HG03175 (cell line): ENCODE measurements at regions not wholly inside any gene's neighbourhood (a gene's known extent, or its start where the extent isn't known, plus 50 kb on each side); places are given as distances from the start of the nearest gene placed in this dataset.
"Not testable (repeated sequence)": the region's sequence is repeated elsewhere in the genome, so short reads cannot be mapped to it uniquely, and the experiment has no call there.

Experiments
- ATAC-seq: cut with Tn5 transposase; IDR thresholded peaks from one replicate; pipeline ENCODE4 v1.9.1; 2021; ENCODE audit warnings: mild to moderate bottlenecking, moderate library complexity; ENCODE audit not compliant: unreplicated experiment

DNA sequence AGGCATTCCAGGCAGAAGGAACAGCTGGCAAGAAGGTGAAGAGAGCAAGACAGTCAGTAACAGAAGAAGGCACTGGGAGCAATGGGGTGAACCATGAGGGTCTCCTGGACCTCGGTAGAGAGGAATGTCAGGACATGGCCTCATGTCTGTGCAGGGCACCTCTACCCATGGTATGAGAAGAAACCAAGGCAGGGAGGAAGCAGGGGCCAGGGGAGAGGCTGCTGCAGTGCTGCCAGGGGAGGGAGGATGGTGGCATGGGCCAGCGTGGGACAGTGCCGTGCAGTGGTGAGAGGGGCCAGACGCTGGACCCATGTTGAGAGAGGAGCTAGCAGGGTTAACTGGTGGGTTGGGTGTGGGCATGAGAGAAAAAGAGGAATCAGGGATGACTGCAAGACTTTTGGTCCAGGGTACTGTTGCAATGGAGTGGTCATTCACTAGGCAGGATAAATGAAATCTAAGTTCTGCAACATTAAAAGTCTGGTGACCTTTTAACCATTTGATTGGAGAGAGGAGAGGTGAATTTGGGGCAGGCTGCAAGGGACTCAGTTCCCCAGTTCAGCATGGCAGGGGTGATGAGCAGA lies 577.6 kb downstream of the MATN1 start:
- ATAC-seq: no peak

DNA sequence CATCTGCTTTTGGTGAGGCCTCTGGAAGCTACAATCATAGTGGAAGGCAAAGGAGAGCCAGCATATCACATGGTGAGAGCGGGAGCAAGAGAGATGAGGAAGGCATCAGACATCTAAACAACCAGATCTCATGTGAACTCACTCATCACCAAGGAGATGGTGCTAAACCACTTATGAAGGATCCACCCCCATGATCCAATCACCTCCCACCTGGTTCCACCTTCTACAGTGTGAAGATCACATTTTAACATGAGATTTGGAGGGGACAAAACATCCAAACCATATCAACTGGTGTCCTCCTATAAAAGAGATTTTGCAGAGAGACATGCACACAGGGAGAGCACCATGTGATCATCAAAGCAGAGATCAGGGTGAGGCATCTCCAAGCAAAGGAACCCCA lies 578.6 kb downstream of the MATN1 start:
- no peak for ATAC-seq

DNA sequence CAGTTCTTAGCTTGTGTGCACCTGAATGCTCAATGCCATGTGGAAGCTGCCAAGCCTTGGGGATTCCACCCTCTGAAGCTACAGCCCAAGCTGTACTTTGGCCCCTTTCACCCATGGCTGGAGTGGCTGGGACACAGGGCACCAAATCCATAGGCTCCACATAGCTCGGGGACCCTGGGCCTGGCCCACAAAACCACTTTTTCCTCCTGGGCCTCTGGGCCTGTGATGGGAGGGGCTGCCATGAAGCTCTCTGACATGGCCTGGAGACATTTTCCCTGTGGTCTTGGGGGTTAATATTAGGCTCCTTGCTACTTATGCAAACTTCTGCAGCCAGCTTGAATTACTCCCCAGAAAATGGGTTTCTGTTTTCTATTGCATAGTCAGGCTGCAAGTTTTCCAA lies 579.9 kb downstream of the MATN1 start:
- no peak for ATAC-seq

DNA sequence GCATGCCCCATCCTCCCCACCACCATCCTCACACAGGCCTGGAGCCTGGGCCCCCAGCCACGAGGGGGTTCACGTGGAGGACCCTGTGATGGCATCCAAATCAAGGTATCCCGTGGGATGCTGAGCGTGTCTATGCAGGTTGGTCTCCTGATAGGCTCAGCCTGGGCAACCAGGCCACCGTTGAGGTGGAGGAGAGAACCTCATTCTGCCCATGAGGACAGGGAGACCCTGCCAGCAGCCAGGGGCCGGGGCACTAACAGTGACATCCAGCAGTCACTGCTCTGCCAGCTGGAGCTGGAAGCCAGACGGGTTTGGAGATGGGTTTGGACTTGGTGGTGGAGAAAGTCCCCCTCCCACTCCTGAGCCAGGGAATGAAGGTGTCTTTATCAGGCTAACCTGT lies 582.8 kb downstream of the MATN1 start:
- ATAC-seq: no peak

DNA sequence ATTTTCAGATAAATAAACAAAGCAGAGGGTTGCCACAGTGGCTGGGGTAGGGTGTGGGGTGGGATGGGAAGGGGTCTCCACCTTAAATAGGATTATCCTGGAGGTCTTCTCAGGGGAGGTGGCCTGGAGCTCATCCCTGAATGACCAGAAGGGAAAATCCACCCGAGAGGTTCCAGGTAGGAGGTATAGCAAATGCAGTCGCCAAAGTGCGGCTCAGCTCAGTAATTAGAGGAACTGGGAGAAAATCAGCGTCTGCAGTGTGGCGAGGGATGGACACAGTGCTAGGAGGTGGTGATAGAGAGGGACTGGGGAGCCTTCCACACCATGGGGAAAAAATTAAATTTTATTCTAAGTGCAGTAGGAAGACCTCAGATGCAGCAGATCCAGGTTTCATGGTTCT lies 584.5 kb downstream of the MATN1 start:
- ATAC-seq: no peak

DNA sequence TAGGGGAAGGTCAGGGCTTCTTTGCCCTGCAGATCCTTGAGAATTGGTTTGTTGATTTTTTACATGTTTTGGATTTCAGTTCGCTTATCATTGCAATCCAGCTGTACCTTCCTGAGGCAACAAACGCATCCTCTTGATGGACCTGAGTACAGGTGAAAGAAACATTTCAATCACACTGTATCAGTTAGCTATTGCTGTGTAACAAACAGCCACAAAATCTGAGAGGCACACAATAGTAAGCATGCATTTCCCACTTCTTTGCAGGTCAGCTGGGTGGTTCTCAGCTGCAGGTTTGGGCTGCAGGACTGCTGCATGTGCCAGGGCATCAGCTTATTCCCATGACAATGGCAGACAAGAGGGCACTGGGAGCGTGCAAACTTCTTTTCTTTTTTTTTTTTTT lies 586.4 kb downstream of the MATN1 start:
- no peak for ATAC-seq

DNA sequence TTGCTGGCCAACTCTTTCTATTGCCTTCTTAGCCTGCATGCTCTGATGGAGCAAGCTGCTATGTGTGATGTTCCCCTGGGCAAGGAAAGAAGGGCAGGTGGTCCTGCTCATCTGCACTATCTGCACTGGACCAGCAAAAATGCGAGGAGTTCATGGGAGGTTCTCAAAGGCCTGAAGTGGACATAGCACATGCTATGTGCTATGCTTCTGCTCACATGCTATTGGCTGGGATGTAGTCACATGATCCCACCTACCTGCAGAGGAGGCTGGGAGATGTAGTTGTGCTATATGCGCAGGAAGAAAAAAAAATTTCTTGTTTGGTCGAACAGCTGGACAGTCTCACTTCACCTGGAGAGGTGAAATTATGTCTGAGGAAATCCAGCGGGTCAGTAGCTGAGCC lies 587.7 kb downstream of the MATN1 start:
- ATAC-seq: no peak

DNA sequence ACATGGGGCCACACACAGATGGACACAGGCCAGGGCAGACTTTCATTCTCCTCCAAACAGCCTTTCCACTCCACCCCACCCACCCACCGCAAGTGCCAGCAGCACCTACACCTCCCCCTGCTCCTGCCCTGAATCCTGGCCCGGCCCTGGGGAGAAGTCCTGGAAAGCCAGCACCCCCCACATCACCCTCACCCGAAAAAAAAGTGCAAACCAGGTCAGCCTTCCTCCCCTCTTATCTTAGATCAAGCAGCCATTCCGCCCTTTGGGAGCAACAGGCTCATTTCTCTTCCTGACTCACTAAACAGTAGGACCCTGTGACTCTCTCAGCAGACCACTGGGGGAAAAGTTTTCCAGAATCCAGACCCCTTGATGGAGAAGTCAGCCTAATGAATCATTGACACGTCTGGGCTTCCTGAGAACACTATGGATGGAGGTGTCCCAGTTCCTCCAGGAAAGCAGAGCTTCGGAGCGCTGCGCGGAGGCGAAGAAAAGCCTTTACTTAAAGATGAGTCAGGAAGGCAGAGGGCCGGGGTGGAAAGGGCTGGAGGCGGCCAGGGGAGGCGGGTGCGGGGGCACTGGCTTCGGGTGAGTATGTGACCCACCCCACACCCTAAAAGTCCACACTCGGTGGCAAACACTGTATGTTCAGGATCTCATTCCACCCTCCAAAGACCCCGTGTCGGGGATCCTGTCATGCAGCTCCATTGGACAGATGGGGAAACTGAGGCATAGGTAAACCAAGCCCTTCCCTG lies 588.7 kb downstream of the MATN1 start:
- no peak for ATAC-seq

DNA sequence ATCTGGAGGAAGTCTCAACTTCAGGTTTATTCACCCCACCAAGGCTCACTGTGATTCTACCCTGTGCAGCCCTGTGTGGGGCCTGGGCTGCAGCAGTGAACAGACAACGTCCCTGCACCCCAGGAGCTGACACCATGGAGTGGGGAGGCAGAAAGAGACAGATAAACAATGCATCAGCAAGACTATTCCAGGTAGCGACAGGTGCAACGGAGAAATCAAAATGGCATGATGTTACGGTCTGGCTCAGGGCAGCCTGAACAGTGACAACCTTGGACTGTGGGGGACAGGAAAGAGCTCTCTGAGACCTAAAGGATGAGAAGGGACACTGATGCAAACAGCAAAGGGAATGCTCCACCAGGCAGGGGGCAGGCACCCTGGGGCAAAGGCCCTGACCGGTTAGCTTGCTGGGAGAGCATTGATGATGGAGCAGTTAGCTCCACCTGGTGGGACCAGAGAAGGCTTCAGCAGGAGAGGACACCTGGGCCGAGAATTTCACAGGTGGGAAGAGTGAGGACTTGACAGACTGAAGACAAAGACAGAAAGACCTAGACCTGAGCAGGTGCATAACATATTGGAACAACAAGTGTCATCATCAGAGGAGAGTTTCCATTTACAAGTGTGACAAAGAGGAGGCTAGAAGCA lies 589.9 kb downstream of the MATN1 start:
- no peak for ATAC-seq

DNA sequence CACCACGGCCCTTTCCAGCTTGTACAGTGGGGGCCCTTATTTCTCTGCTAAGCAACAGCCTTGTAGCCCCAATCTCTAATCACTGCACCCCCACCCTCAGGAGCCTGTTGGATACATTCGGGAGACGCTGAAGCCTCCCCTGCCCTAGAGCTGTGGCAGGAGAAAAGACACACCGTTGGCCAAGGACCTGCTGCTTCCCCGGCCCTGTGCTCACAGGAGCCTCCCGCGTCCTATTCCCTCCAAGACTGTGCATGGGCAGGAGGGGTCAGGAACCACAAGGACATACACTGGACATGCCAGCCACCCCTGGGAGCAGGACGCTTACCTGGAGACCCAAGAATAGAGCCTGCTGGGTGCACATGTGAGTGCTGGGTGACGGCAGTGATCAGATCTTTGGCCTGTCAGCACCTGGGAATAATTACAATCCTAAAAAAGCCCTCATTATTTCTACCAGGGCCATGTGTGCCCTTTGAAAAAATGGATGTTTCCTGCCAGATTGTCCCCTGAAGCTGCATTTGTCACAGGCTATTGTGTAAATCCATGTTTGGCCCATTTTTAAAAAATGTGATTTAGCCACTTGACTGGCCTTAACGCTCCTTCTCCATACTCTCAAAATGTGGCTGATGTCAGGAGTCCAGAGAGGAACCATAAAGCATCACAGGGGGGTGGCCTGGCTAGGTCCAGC lies 590.6 kb downstream of the MATN1 start:
- no peak for ATAC-seq

DNA sequence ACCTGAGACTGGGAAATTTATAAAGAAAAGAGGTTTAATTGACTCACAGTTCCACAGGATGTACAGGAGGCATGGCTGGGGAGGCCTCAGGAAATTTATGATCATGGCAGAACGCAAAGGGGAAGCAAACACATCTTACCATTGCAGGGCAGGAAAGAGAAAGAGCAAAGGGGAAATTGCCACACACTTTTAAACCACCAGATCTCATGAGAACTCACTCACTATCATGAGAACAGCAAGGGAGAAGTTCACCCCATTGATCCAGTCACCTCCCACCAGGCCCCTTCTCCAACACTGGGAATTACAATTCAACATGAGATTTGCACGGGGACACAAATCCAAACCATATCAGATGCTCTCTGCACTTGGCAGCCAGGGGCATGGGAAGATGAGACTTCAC lies 592.8 kb downstream of the MATN1 start:
- ATAC-seq: not testable (repeated sequence)

DNA sequence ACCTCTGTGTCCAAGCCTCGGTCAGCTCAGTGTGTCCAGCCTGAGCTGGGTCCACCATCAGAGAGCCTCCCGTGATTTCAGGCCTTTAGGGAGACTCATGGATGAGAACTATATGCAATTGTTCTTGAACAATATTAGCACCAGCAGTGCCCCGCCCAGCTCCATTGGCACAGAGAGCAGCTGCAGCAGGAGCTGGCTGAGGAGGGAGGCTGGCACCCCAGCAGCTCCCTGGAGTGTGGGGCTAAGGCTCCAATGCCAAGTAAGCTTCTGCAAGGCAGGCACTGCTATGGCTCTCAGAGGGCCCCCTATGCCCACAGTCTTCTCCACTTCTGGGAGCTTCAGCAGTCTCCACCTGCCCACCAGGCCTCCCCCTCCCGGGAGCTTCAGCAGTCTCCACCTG lies 593.3 kb downstream of the MATN1 start:
- ATAC-seq: no peak

DNA sequence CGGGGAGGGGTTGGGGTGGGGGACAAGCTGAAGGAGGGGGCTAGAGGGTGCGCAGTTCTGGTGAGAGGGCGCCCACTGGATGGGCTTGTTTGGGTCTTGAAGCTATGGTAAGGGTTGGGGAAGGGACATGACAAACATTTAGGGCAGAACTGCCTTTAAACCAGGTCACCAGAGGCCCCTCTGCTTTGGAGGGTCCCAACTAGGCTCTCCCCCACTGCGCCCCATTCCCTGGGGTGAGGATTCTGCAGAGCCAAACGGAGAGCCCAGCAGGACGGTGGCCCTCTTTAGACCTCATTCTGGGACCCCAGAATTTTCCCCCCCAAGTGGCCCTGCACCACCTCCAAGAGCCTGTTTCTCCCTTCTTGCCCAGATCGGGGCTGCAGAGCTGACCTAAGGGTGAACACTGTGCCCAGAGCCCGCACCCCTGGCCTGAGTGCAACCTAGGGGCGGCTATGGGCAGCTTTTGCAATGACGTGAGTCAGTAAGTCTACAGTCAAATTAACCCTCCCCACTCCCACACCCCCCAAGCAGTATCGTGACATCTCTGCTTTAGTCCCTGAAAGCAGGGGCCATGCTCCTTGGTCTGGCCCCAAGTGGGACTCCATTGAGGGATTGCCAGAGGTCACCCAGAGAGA lies 593.8 kb downstream of the MATN1 start:
- no peak for ATAC-seq

DNA sequence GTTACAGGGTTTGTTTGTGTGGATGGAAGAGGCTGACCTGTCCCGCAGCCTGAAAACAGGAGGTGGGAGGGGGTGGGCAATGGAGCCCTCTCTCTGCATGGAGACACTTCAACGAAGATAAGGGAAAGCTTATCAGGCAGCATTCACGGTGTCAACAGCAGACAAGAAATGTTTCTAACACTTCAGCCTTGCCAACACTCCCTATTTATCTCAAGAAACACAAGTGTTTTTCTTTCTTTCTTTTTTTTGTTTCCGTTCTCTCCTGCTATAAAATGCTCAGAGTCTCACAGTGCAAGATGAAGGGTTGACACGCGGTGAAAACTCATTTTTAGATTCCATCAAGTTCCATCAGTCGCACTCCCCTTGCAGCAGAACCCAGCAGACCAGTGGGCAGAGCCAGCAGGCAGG lies 594.4 kb downstream of the MATN1 start:
- ATAC-seq: no peak

DNA sequence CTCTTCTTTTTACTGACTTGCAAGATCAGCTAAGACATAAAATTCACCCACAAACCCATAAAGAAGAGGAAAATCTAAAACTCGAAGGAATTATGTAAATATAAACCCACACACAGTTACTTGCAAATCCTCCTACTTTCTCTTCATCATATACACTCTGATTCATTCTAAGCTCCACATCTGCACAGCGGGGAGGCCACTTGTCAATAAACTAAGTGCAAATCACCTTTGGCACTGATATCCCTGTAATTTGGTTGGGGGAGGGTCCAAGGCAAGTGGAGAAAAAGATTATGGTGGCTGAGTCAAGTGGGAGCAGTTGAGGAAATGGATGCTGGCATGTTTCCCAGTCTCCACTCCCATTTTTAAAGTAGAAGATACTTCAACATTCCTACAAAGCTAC lies 596.5 kb downstream of the MATN1 start:
- no peak for ATAC-seq

DNA sequence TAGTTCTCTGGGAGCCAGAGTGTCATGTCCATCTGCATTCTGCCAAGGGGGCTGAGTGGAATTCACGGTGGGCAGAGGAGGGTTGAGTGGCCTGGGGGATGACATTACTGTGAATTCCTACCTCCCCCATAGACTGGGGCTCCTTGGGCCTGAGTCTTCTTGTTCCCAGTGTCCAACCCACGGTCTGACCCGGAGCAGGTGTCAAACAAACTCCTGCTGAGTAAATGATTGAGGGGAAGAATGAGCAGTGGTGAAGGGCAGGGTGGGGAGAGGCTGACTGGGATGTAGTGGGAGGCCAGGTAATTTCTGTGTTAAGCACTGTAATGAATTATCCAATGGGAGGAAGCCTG lies 597.6 kb downstream of the MATN1 start:
- no peak for ATAC-seq

DNA sequence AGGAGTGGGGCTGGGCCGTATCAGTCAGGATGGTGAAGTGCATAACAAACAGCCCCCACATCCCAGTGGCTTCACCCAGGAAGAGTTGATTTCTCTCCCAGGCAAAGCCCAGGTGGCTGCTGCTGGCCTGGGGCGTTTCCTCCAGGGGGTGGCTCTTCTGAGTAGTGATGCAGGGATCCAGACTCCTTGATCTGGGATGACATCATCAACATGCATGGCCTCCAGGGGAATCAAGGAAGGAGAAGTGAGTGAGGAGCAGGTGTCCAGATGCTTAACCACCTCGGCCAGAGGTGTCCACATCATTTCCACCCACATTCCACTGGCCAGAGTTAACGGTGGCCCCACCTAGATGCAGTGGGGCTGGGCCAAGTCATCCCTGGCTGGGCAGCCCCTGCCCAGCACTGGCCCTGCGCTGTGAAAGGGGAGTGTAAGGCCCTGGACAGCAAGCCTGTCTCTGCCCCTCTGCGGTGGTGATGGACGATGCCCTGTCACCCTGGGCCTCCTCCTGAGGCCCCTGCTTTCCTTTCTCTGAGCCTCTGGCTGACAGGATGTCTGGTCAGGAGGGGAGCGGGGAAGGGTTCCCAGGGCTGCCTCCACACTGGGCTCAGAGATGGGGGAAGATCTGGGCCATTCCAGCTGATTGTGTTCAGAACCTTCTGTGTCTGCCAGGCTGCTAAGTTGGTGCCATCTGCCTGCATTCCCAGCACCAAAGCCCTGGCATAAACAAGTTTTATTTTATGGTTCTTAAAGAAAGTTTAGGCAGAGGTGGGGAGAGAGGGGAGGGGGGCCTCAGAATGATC lies 598.2 kb downstream of the MATN1 start:
- no peak for ATAC-seq

DNA sequence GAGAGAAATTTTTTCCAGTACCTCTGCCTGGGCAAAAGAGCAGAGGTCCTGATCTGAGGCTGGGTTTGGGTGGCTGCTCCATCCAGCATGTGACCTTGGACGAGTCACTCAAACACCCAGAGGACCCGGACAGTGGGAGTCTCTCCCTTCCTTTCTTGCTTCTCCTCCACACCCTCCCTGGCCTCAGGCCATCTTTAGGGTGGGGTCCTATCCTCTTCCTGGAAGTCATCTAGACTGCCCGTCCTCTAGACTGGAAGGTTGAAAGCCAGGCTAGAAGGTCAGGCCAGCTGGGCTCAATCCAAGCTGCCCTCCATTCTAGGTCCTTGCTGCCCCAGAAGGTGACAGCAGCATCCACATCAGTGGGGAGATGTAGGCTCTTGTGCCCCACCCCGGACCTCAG lies 599.5 kb downstream of the MATN1 start:
- ATAC-seq: no peak

DNA sequence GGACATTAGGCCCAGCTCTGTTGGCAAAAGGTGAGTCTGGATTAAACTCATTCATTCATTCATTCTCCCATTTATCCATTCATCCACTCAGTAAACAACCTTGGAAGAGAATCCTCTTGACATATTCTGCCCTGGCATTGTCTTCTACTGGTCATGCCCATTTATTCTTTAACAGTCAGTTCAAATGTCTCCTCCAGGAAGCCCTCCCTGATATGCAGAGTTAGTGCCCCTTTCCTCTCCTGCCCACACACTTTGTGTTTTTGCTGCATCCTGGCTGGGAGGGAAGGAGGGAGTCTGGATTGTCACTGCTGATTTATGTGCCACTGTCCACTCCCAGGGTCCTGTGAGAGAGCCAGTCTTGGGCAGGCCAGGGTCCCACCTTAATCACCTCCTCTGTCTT lies 600.3 kb downstream of the MATN1 start:
- no peak for ATAC-seq

DNA sequence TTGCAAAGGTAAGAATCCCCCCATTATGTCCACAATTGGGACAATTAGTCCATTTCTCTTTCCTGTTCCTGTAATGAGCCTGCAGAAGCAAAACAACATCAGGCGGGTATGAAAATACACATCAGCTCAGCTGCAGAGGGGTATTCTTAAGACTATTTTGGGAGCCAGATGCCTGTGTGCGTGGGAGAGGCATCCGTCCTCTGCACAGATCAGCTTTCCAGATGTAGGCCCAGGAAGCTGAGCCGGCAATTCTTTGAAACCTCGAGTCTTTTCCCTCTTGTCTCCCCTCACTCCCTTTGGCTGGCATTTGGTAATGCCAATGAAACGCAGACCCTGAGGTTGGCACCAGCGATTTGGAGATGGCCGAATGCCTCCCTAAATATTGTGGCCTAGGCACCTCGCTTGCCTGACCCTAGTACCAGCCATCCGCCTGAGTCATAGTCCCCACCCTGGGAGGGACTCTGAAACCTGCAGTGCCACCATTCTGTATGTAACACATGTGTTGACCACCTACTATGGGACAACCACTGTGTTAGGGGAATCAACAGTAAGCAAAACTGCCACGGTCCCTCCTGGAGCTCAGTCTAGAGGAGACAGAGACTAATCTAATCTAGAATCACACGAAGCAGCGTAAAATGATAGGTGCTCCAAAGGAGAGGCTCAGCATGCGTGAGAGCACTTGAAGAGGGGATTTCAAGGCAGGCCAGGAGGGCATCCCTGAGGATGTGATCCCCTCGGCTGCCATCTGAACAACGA lies 603.0 kb downstream of the MATN1 start:
- no peak for ATAC-seq
